ENCODE measurements at regions not wholly inside any gene's neighbourhood (a gene's known extent, or its start where the extent isn't known, plus 50 kb on each side); places are given as distances from the start of the nearest gene placed in this dataset.

DNA sequence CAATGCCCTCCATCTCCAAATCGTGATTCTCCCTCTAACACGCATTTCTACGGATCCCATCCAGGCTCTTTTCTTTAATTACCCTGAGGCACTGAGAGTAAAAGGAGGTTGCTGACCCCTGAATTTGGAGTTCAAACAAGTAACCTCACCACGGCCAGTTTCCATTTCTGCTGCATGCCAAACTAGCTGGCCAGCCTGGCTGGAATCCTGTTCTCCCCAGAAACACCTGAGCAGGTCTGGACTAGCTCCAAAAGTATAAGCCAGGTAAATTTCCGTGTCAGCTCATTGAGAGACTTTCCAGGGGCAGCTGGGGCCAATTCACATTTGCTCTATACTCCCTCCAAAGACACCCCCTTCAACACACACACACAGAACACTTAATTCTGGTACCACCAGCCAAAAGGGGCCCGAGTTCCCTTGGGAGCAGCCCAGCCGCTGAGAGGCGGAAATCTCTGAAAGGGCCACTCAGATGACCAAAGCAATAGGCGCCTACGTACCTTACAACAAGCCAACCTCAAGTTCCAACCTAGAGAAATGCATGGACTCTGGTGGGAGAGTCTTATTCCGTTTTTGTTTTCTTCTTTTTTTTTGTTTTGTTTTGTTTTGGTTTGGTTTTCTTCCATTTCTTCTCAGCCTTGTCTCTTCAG lies 131.4 kb downstream of the NDUFA12 start:
- POLR2A ChIA-PET, result no interaction called here
- H3K4me2 ChIP-seq (ENCODE audit: low read length), result peak overlapping the region; percentile 88
- TF ChIP-seq EZH2phosphoT487 (IDR thresholded peaks at IDR 0.05; ENCODE audit: borderline replicate concordance) (no peak), POLR2AphosphoS5 (IDR thresholded peaks at IDR 0.05; ENCODE audit: low read depth, low read length) (no peak), ELF1 (IDR thresholded peaks at IDR 0.05; ENCODE audit: borderline replicate concordance, low read depth) (no peak), FOSL1 (IDR thresholded peaks at IDR 0.05; ENCODE audit: low read depth) (no peak), SRF (IDR thresholded peaks at IDR 0.05; ENCODE audit: low read depth) (no peak), YY1 (IDR thresholded peaks at IDR 0.05; ENCODE audit: extremely low read depth, insufficient replicate concordance, low read depth, low read length) (no peak), CBX3 (IDR thresholded peaks at IDR 0.05; ENCODE audit: low read depth) (no peak), ZNF274 (IDR thresholded peaks at IDR 0.05; ENCODE audit: low read depth, low read length) (no peak), SP1 (IDR thresholded peaks at IDR 0.05; ENCODE audit: low read depth) (no peak), ZFX (IDR thresholded peaks at IDR 0.05) (no peak)
- TF ChIP-seq, protein P1, sequence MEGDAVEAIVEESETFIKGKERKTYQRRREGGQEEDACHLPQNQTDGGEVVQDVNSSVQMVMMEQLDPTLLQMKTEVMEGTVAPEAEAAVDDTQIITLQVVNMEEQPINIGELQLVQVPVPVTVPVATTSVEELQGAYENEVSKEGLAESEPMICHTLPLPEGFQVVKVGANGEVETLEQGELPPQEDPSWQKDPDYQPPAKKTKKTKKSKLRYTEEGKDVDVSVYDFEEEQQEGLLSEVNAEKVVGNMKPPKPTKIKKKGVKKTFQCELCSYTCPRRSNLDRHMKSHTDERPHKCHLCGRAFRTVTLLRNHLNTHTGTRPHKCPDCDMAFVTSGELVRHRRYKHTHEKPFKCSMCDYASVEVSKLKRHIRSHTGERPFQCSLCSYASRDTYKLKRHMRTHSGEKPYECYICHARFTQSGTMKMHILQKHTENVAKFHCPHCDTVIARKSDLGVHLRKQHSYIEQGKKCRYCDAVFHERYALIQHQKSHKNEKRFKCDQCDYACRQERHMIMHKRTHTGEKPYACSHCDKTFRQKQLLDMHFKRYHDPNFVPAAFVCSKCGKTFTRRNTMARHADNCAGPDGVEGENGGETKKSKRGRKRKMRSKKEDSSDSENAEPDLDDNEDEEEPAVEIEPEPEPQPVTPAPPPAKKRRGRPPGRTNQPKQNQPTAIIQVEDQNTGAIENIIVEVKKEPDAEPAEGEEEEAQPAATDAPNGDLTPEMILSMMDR (IDR thresholded peaks at IDR 0.05 in 2 of 3, conservative IDR thresholded peaks at IDR 0.05 in 1 of 3; ENCODE audit: borderline replicate concordance in 1 of 3, insufficient read depth in 1 of 3, low read depth in 2 of 3, low read length in 2 of 3), result no peak
- TF ChIP-seq, protein P2, sequence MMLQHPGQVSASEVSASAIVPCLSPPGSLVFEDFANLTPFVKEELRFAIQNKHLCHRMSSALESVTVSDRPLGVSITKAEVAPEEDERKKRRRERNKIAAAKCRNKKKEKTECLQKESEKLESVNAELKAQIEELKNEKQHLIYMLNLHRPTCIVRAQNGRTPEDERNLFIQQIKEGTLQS (IDR thresholded peaks at IDR 0.05), result no peak
- no peak for DNase-seq (ENCODE audit: low read depth, low spot score)
- no peaks in the 10 kb centered on the region for H3K36me3 ChIP-seq (ENCODE audit: control insufficient read depth in 1 of 2, insufficient read depth in 2 of 2, low read length in 2 of 2)
- peaks cover 19 to 26% of the 10 kb centered on the region in 2 experiments; a peak in 3 of 4 replicates for H3K4me1 ChIP-seq (ENCODE audit: control insufficient read depth in 1 of 2, insufficient read depth in 2 of 2, low read length in 2 of 2)
- no peak overlapping the region for H3K4me3 ChIP-seq (replicated peaks in 1 of 2; ENCODE audit: low read depth in 1 of 2, low read length in 2 of 2)
- H3K9ac ChIP-seq (ENCODE audit: low read length), result no peak overlapping the region
- no peaks in the 10 kb centered on the region for H4K20me1 ChIP-seq (ENCODE audit: insufficient read depth)
- no peaks in the 10 kb centered on the region for H3K9me2 ChIP-seq (ENCODE audit: insufficient read depth)
- no peaks in the 10 kb centered on the region for H3K27me3 ChIP-seq (ENCODE audit: insufficient read depth, low read length)
- peak overlapping the region; percentile 74 for H2AFZ ChIP-seq (ENCODE audit: low read depth, low read length, poor library complexity, severe bottlenecking)
- TSS peak; percentile 59 for BruUV-seq (replicated peaks)
- intact Hi-C loops (cut with micrococcal nuclease), result loop anchor here (10.0 kb wide), 2 partner anchors 663 to 737 kb away; no protein-coding TSS in a partner anchor
- no peaks in the 10 kb centered on the region for H3K79me2 ChIP-seq (ENCODE audit: insufficient read depth, low read length)
- RAD21 ChIA-PET (ENCODE audit: low non-redundant PET in 1 of 2, low total read pairs in 2 of 2, uncharacterized antibody in 2 of 2, unreplicated experiment in 2 of 2), result no interaction called here
- H3K9me3 ChIP-seq (ENCODE audit: control insufficient read depth in 1 of 2, insufficient read depth in 1 of 2, low read depth in 1 of 2, low read length in 2 of 2), result no peaks in the 10 kb centered on the region
- H3K27ac ChIP-seq (ENCODE audit: low read depth, low read length), result no peak overlapping the region
- CTCF ChIA-PET, result no interaction called here
- no peak for ATAC-seq

Measured in HCT116 (cell line).